ENCODE measurements at regions not wholly inside any gene's neighbourhood (a gene's known extent, or its start where the extent isn't known, plus 50 kb on each side); places are given as distances from the start of the nearest gene placed in this dataset.

- Histone ChIP-seq H2AFZ (ENCODE audit: low read depth, low read length) (no peak overlapping the region), H3K9me3 (ENCODE audit: insufficient read depth, low read depth, low read length) (no peaks in the 10 kb centered on the region), H3K4me3 (ENCODE audit: insufficient read depth, low read depth, low read length) (no peak overlapping the region), H4K20me1 (ENCODE audit: insufficient read depth, low read length) (no peaks in the 10 kb centered on the region), H3K36me3 (ENCODE audit: insufficient read depth, low read length) (no peaks in the 10 kb centered on the region), H3K79me2 (ENCODE audit: insufficient read depth, low read length) (no peaks in the 10 kb centered on the region), H3K4me1 (ENCODE audit: insufficient read depth, low read length) (no peaks in the 10 kb centered on the region), H3K9ac (ENCODE audit: low read length) (no peak overlapping the region), H3K27me3 (ENCODE audit: insufficient read depth, low read length) (peaks cover 5% of the 10 kb centered on the region), H3K4me2 (ENCODE audit: low read length) (no peak overlapping the region), H3K27ac (ENCODE audit: low read depth, low read length) (no peak overlapping the region)
- no peaks in the 10 kb centered on the region for H3K36me3 Mint-ChIP-seq (ENCODE audit: low read depth, unreplicated experiment)
- H3K4me1 Mint-ChIP-seq (ENCODE audit: low read depth, unreplicated experiment): no peaks in the 10 kb centered on the region
- TF ChIP-seq EZH2 (IDR thresholded peaks at IDR 0.05; ENCODE audit: insufficient read depth, low read length) (no peak), CTCF (IDR thresholded peaks at IDR 0.05; ENCODE audit: insufficient read depth, low read depth, low read length) (no peak)
- no peak for DNase-seq (ENCODE audit: low read depth)
- peaks cover 5% of the 10 kb centered on the region for H3K9me3 Mint-ChIP-seq (ENCODE audit: unreplicated experiment)
- no peak for FAIRE-seq
- H3K27me3 Mint-ChIP-seq (ENCODE audit: low read depth, unreplicated experiment): peaks cover 23% of the 10 kb centered on the region
- no peak overlapping the region for H3K4me3 Mint-ChIP-seq (ENCODE audit: unreplicated experiment)
- no peak overlapping the region for H3K27ac Mint-ChIP-seq (ENCODE audit: unreplicated experiment)
Observed at GRCh38 chr7:131964203-131964602, 407.8 kb upstream of the PODXL start.

DNA sequence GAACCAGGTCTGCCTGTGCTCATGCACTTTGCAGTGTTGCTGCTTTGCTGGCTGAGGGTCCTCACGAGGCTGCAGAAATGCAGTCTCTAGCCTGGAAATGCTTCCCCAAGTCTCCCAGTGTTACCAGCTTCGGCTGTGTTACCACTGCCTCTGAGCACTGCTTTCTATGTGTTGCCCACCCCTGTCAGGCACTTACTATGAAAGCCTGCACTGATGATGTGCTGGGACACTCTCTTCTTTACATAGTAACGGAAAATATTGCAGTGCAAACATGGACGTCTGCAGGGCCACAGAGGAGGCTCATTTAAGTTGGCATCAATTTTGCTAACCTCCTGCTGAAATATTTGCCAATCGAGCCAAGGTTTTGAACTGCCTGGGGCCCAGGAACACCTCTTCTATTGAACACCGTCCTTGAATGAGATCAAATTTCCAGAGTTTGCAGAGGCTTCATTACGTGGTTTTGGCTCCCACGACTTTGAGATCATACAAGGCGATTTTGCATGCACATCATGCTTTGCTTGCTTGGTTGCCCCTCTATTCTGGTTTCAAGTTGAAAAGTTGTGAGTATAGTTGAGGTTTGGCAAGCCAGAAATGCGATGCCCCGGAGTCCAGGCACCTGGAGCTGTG lies 404.7 kb upstream of the PODXL start:
- Histone ChIP-seq H3K79me2 (ENCODE audit: insufficient read depth, low read length) (no peaks in the 10 kb centered on the region), H3K9me3 (ENCODE audit: insufficient read depth, low read depth, low read length) (no peaks in the 10 kb centered on the region), H3K27ac (ENCODE audit: low read depth, low read length) (no peak overlapping the region), H3K4me3 (ENCODE audit: insufficient read depth, low read depth, low read length) (no peak overlapping the region), H2AFZ (ENCODE audit: low read depth, low read length) (no peak overlapping the region), H3K4me2 (ENCODE audit: low read length) (no peak overlapping the region), H3K27me3 (ENCODE audit: insufficient read depth, low read length) (peaks cover 5% of the 10 kb centered on the region), H3K4me1 (ENCODE audit: insufficient read depth, low read length) (peaks cover 3% of the 10 kb centered on the region), H3K9ac (ENCODE audit: low read length) (no peak overlapping the region), H3K36me3 (ENCODE audit: insufficient read depth, low read length) (no peaks in the 10 kb centered on the region), H4K20me1 (ENCODE audit: insufficient read depth, low read length) (no peaks in the 10 kb centered on the region)
- Mint-ChIP-seq H3K27me3 (ENCODE audit: low read depth, unreplicated experiment) (peaks cover 18% of the 10 kb centered on the region), H3K4me3 (ENCODE audit: unreplicated experiment) (no peak overlapping the region), H3K9me3 (ENCODE audit: unreplicated experiment) (peaks cover 5% of the 10 kb centered on the region), H3K36me3 (ENCODE audit: low read depth, unreplicated experiment) (no peaks in the 10 kb centered on the region), H3K27ac (ENCODE audit: unreplicated experiment) (no peak overlapping the region), H3K4me1 (ENCODE audit: low read depth, unreplicated experiment) (peaks cover 2% of the 10 kb centered on the region)
- TF ChIP-seq CTCF (IDR thresholded peaks at IDR 0.05; ENCODE audit: insufficient read depth, low read depth, low read length) (no peak), EZH2 (IDR thresholded peaks at IDR 0.05; ENCODE audit: insufficient read depth, low read length) (no peak)
- no peak for FAIRE-seq
- no peak for DNase-seq (ENCODE audit: low read depth)

DNA sequence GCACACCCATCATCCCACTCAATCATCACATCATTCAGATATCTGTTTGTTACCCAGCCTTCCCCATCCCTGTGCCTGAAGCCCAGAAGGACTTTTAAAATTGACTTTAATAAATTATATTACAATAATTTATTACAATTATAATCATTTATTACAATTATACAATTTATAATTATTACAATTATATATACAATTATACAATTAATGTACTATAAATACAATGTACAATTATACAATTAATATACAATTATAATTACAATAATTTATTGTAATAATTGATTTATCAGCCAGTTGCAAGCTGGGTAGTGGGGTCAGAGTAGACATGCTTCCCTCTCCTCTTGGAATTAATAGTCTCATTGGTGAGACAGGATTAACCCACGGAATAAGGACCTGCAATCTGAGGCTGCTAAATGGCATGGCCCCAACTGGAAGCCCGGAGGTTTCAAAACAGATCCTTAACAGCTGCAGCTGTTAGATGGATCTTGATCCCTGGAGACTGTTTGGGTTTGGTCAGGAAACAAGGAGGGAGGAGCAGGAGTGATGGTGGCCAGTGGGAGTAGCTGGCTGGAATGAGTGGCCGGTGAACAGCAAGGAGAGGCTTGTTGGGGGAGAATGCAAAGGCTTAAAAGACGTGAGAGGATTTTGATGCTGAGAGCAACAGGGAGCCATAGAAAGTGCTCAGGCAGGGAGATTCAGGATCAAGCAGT lies 402.8 kb upstream of the PODXL start:
- peaks cover 3% of the 10 kb centered on the region for H3K4me1 ChIP-seq (ENCODE audit: insufficient read depth, low read length)
- Mint-ChIP-seq H3K27me3 (ENCODE audit: low read depth, unreplicated experiment) (peaks cover 22% of the 10 kb centered on the region), H3K4me1 (ENCODE audit: low read depth, unreplicated experiment) (peaks cover 2% of the 10 kb centered on the region), H3K4me3 (ENCODE audit: unreplicated experiment) (no peak overlapping the region), H3K36me3 (ENCODE audit: low read depth, unreplicated experiment) (no peaks in the 10 kb centered on the region), H3K9me3 (ENCODE audit: unreplicated experiment) (peaks cover 5% of the 10 kb centered on the region), H3K27ac (ENCODE audit: unreplicated experiment) (no peak overlapping the region)
- no peaks in the 10 kb centered on the region for H3K36me3 ChIP-seq (ENCODE audit: insufficient read depth, low read length)
- no peak overlapping the region for H3K9ac ChIP-seq (ENCODE audit: low read length)
- H3K4me2 ChIP-seq (ENCODE audit: low read length): no peak overlapping the region
- FAIRE-seq (no peak), DNase-seq (ENCODE audit: low read depth) (no peak)
- H3K27me3 ChIP-seq (ENCODE audit: insufficient read depth, low read length): peaks cover 5% of the 10 kb centered on the region
- no peaks in the 10 kb centered on the region for H4K20me1 ChIP-seq (ENCODE audit: insufficient read depth, low read length)
- H3K9me3 ChIP-seq (ENCODE audit: insufficient read depth, low read depth, low read length): no peaks in the 10 kb centered on the region
- H3K79me2 ChIP-seq (ENCODE audit: insufficient read depth, low read length): no peaks in the 10 kb centered on the region
- no peak overlapping the region for H2AFZ ChIP-seq (ENCODE audit: low read depth, low read length)
- no peak overlapping the region for H3K4me3 ChIP-seq (ENCODE audit: insufficient read depth, low read depth, low read length)
- TF ChIP-seq CTCF (IDR thresholded peaks at IDR 0.05; ENCODE audit: insufficient read depth, low read depth, low read length) (no peak), EZH2 (IDR thresholded peaks at IDR 0.05; ENCODE audit: insufficient read depth, low read length) (no peak)
- no peak overlapping the region for H3K27ac ChIP-seq (ENCODE audit: low read depth, low read length)

Measured in astrocyte (in vitro differentiated cells and primary cell).